MV-4-11 (cell line): ENCODE measurements at regions not wholly inside any gene's neighbourhood (a gene's known extent, or its start where the extent isn't known, plus 50 kb on each side); places are given as distances from the start of the nearest gene placed in this dataset.
"Not testable (repeated sequence)": the region's sequence is repeated elsewhere in the genome, so short reads cannot be mapped to it uniquely, and the experiment has no call there.

Experiments
- DNase-seq: peaks from one replicate; lab custom pipeline; 2025; lab: John Stamatoyannopoulos, UW

DNA sequence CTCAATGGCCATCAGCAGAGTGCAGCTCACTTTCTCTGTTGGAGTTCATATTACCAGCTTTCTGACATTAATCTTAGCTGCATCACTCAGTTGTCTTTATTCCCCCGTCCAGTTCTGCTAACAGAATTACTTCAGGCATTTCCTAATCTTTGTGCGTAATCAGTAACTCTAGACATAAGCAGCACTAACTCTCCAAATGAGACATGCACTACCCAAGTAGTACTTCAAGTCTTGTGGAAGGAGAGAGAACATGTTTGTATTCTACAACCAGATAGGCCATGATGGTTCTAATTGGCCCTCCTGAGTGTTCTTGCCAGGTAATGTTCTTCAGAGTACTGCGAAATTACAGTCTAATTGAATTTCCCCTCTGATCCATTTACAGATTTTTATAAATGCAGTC is 448.5 kb upstream of the RPS6KA3 start:
- no peak for DNase-seq

DNA sequence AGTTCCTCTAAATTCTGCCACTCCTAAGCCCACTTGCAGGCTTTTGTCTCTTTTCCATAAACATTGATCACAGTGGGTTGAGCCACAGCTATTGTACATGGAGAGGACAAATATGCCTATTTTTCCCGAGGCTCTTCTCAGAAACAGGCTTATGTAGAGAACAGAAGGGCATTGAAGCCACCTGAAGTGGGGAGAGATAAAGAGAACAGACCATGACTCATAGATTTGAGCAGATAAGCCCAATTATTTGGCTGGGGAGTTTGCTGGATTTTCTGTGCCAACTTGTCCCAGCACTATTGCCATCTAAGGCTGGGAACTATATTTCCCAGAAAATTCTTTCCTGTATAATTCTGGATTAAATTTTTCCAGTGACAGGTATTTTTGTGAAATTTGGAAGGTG is 446.1 kb upstream of the RPS6KA3 start:
- no peak for DNase-seq

- no peak for DNase-seq
These were observed 444.7 kb upstream of the RPS6KA3 start for GRCh38 chrX:20711366-20711765.

GRCh38 chrX:20693078-20693477 is 426.4 kb upstream of the RPS6KA3 start:
- DNase-seq = no peak

GRCh38 chrX:20686256-20686655 is 419.5 kb upstream of the RPS6KA3 start:
- no peak for DNase-seq

DNA sequence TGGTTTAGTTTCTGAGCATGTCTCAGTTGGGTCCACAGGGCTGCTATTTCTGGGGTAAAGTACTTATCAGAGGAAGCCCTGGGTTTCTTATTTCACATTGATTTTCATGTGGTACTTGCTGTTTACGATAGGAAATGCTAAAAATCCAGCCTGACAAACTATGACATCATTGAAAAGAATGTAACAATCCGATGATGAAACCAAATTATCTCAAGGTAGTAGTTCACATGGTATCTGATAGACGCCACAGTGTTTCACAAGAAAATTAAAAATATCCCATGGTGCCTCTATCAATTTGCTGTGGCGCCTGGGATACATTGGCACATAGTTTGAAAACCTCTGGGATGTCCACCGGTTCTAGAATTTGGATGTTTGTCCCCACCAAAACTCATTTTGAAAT is 418.9 kb upstream of the RPS6KA3 start:
- no peak for DNase-seq

DNA sequence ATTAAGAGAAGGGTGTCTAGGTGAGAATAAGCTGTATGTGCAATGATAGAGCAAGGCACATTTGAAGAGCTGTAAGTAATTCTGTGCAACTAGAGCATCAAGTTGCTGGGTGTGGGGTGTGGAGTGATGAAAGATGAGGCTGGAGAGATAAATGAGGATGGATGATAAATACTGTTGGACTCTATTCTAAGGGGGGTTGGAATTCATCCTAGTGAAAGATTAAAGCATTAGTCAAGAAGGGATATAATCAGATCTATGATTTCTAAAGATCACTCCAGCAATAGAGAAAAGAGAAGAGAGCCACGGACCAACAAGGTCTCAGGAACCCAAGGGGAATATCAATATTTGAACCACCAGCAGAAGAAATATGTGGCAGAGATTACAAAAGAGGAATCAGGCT is 415.0 kb upstream of the RPS6KA3 start:
- DNase-seq = no peak

- DNase-seq = peak; percentile 0
These were observed 414.3 kb upstream of the RPS6KA3 start for GRCh38 chrX:20680998-20681397.

DNA sequence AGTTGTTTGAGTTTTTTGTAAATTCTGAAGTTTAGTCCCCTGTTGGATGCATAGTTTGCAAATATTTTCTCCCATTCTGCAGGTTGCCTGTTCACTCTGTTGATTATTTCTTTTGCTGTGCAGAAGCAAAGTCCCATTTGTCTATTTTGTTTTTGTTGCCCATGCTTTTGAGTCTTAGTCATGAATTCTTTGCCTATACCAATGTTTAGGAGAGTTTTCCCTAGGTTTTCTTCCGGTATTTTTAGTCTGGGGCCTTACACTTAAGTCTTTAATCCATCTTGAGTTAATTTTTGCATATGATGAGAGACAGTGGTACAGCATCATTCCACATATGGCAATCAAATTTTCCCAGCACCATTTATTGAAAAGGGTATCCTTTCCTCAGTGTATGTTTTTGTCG is 405.8 kb upstream of the RPS6KA3 start:
- no peak for DNase-seq

DNA sequence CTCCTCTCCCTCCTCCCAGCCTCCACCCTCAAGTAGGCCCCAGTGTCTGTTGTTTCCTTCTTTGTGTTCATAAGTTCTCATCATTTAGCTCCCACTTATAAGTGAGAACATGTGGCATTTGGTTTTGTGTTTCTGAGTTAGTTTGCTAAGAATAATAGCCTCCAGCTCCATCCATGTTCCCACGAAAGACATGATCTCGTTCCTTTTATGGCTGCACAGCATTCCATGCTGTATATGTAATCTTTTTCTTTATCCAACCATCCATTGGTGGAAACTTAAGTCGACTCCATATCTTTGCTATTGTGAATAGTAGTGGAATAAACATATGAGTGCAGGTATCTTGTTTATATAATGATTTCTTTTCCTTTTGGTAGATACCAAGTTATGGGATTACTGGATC is 405.0 kb upstream of the RPS6KA3 start:
- not testable (repeated sequence) for DNase-seq

DNA sequence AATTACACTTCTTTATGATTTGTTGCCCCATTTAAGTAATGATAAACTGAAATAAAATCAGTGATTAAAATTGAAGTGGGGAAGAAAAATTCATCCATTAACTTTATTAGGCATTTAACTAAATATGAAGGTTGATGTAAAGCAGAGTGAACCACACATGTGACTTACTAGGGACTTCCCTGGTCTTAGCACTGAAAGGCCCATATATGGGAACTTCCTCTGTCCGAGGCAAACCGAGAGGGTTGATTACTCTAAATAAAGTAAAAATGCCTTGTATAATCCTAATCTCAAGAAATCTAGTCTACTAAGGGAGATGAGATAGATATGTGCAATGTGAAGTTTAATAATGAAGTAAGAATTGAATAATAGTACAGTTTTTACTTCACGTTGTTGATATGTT is 403.9 kb upstream of the RPS6KA3 start:
- DNase-seq = no peak

DNA sequence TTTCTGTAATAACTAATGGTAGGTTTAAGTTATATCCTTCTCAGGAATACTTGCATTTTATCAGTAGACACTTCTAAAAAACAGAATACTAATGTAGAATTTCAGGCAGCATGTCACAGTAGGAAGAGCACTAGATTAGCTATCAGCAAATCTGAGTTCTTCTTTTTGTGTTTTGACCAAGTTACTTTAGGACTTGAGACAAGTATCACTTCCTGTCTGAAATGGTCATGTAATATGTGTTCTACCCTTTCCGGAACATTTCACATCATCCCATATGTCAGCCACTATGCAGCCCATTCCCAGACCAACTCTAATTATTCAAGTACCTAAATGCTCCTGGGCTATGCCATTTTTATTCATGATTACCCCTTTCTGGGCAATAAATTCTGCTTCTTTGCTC is 401.8 kb upstream of the RPS6KA3 start:
- DNase-seq = peak; percentile 31

DNA sequence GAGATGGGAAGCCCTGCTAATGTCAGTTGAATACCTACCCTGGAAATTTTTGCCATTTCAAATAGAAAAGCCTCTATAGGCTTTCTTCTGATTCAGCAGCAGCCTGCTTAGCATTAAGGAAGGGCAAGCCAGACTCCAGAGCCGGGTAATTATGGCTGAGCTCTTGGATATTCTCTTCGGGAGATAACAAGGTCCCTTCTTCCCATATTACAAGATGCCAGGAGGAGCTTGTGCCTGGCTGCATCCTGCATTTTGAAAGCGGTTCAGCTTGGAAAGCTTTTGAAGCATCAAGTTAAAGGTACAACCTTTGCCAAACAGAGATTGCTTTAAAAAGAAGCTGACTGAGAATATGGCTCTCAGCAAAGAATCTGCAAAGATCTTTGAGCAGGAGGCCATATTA is 399.6 kb upstream of the RPS6KA3 start:
- DNase-seq = no peak

DNA sequence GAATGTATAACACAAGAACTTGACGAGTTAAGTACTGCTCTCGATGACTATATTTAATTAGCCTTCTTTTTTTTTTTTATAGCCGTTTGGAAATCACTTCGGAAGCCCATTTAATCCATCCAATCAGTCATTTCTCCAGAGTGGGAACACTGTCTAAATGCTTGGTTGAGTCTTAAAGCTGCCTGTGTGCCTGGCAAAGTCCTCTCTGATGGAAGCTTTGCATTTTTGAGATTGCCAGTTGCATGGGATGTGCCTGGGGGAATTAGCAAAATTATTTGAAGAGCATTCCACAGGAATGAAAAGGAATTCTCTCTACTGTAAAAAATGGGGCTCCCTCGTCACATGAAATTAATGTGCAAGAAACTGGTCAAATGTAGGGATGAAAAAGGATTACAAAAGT is 398.8 kb upstream of the RPS6KA3 start:
- no peak for DNase-seq

DNA sequence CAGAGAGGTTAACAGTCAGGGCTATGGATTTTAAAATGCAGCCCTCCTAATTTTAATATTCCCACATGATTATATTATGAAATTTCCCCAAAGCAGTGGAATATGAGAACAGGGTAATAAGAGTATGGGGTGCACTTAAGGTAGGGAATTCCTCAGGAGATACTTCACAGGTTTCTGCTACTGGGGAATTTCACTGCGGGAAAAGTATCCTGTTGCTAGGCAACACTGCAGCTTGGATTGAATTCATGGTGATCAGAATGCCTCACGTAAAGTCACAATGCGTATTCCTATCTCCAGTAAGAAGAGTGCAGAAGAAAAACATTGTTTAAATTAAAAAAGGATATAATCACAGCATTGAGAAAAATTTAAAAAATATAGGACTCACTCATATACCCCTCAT is 398.1 kb upstream of the RPS6KA3 start:
- no peak for DNase-seq

DNA sequence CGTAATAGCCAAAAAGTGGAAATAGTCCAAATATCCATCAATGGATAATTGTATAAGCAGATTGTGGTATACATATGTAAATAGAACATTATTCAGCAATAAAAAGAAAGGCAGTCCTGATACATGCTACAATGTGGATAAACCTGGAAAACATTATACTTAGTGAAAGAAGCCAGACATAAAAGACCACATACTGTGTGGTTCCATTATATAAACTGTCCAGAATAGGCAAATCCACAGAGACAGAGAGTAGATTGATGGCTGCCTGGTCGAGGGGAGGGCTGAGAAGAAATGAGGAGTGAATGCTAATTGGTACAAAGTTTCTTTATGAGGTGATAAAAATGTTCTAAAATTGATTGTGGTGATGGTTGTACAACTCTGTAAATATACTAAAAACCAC is 397.4 kb upstream of the RPS6KA3 start:
- no peak for DNase-seq

GRCh38 chrX:20663336-20663735 is 396.6 kb upstream of the RPS6KA3 start:
- no peak for DNase-seq

GRCh38 chrX:20656721-20657120 is 390.0 kb upstream of the RPS6KA3 start:
- no peak for DNase-seq

DNA sequence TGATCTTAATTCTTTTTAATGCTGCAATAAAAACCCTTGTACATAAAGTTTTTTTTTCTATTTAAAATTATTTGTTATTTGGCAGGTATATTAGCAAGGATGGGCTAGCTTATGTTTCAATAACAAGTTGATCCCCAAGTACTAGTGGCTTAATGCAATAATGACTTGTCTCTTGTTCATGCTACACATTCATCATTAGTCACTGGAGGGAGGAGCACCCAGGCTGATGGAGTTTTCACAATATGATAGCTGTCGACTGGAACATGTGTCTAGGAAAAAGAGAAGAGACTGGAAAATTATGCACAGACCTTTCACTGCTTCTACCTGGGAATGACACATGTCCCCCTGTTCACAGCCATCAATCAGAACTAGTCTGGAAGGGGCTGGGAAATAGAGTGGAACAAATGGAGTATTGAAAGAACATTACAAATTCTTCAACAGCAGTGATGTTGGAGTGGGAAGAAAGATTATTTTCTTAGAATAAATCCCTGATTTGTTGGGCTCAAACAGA is 387.9 kb upstream of the RPS6KA3 start:
- no peak for DNase-seq

DNA sequence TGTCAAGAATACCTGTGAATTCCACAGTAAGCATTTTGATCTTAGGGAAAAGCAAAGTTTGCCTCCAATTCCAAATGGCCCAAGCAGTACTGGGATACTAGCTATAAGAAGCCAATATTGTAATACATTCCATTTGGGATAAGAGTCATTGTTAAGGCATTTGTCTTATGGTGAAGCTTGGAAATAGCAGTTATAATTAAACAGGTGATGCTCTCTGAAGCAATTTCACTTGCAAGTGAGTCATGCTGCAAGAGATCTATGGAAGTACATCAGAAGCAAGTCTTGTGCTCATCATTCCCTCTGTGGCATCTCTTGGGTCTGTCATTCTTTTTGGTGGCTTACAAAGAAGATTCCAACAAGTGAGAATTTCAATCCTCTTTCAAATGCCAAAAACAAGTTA is 386.4 kb upstream of the RPS6KA3 start:
- DNase-seq = no peak

DNA sequence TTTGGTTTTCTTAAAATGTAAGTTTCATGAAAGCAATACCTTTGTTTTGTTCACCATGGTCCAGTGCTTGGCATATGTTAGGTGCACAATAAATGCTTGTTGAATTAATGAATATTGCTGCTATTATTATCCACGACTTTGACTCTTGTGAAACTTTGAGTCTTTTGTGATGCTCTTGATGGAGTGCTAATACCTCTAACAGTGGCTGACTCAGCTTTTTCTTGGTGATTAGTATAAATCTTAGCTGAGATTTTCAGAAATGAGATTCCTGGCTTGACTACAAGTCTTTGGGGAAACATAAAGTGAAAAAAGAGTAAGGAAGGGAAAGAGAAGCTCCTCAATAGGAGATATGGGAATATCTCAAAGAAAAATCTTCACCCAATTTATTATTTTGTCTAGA is 375.2 kb upstream of the RPS6KA3 start:
- no peak for DNase-seq

DNA sequence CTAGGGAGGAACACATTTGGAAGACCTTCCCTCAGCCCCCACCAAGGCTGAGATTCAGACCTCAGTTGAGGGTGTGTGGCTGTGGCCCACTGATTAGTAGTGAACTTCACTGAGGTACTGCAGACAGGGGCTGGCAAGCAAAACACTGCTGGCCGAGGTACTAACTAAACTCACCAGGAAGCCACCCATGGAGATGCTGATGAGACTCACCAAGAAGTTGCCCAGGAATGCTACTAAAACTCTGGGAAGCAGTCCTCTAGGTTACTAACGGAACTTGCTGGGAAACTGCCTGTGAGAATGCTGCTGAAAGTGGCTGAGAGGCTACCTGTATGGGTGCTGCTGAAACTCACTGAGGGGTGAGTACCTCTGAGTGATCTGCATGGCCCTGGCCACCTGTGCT is 372.4 kb upstream of the RPS6KA3 start:
- no peak for DNase-seq

DNA sequence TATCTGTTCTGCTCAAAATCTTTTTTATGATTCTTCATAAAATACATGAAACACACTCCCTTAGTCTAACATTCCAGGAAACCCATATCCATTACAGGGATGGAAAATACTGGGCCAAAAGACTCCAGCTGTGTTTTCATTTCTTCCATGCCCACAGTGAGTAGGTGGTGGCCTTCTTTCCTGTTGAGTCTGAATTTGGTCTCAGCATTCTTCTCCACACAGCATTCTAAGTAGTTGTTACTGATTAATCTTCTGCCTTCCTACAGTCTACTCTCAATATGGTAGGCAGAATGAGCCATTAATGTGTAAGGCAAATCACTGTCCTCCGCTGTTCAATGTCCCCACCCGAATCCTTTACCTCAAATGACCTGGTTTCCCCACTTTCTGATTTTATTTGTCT is 370.6 kb upstream of the RPS6KA3 start:
- no peak for DNase-seq

DNA sequence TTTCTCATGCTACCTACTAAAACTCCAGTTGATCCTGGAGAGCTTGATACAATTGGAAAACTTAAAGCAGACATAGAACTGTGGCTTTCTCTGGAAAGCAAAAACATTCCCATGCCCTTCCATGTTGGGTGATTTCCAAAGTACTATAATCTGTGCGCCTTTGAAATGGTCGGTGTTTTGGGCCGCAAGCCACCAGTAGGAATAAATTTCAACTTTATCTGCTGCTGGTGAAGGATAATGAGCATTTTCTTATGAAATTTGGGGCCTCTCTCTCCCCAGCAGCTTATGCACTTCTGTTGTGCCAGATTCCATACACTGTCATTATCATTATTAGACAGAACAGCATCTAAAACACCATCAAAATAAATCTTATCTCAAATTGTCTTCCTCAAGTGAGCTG is 366.7 kb upstream of the RPS6KA3 start:
- DNase-seq = no peak

GRCh38 chrX:20623448-20623847 is 356.7 kb upstream of the RPS6KA3 start:
- no peak for DNase-seq
